Esophagus mucosa (tissue), 1 donor: ENCODE measurements at regions not wholly inside any gene's neighbourhood (a gene's known extent, or its start where the extent isn't known, plus 50 kb on each side); places are given as distances from the start of the nearest gene placed in this dataset.
"Not testable (repeated sequence)": the region's sequence is repeated elsewhere in the genome, so short reads cannot be mapped to it uniquely, and the experiment has no call there.

Experiments used
- ATAC-seq: fragments of 200-7000 bp; cut with Tn5 transposase; one replicate; pipeline ENCODE4 v1.9.1; 2020
- donor health status: DM: yes; HTN: yes; CAD: no.

- ATAC-seq = not testable (repeated sequence)
Observed at GRCh38 chr2:242008908-242009307, 139.4 kb downstream of the RTP5 start.

GRCh38 chr2:242009846-242010245, 140.3 kb downstream of the RTP5 start:
- ATAC-seq = not testable (repeated sequence)

- ATAC-seq = not testable (repeated sequence)
Observed at GRCh38 chr2:242010252-242011166, 141.0 kb downstream of the RTP5 start.

GRCh38 chr2:242011167-242011513, 141.6 kb downstream of the RTP5 start:
- ATAC-seq = no peak

- ATAC-seq = no peak
Observed at GRCh38 chr2:242011516-242011915, 142.0 kb downstream of the RTP5 start.

- ATAC-seq = no peak
Observed at GRCh38 chr2:242011991-242012764, 142.6 kb downstream of the RTP5 start.

- ATAC-seq = no peak
Observed at GRCh38 chr2:242012956-242013764, 143.6 kb downstream of the RTP5 start.

GRCh38 chr2:242013771-242014170, 144.2 kb downstream of the RTP5 start:
- no peak for ATAC-seq

GRCh38 chr2:242015108-242016065, 145.9 kb downstream of the RTP5 start:
- ATAC-seq = no peak

GRCh38 chr2:242017086-242017485, 147.6 kb downstream of the RTP5 start:
- no peak for ATAC-seq

- ATAC-seq = not testable (repeated sequence)
Observed at GRCh38 chr2:242018416-242018815, 148.9 kb downstream of the RTP5 start.

- no peak for ATAC-seq
Observed at GRCh38 chr2:242019344-242019743, 149.8 kb downstream of the RTP5 start.

GRCh38 chr2:242020196-242021004, 150.9 kb downstream of the RTP5 start:
- ATAC-seq = no peak

- no peak for ATAC-seq
Observed at GRCh38 chr2:242022550-242023290, 153.2 kb downstream of the RTP5 start.

GRCh38 chr2:242024751-242025355, 155.3 kb downstream of the RTP5 start:
- ATAC-seq = no peak

GRCh38 chr2:242027676-242028450, 158.3 kb downstream of the RTP5 start:
- no peak for ATAC-seq

GRCh38 chr2:242029422-242030225, 160.1 kb downstream of the RTP5 start:
- ATAC-seq = no peak

- ATAC-seq = no peak
Observed at GRCh38 chr2:242030226-242030575, 160.7 kb downstream of the RTP5 start.
